ENCODE measurements at regions not wholly inside any gene's neighbourhood (a gene's known extent, or its start where the extent isn't known, plus 50 kb on each side); places are given as distances from the start of the nearest gene placed in this dataset.
"Not testable (repeated sequence)": the region's sequence is repeated elsewhere in the genome, so short reads cannot be mapped to it uniquely, and the experiment has no call there.

GRCh38 chrX:1115411-1115810 is 97.0 kb downstream of the CRLF2 start:
- H3K9me3 ChIP-seq (ENCODE audit: control insufficient read depth, low read length); DNase-seq (ENCODE audit: low read depth); H3K27me3 ChIP-seq (replicated peaks; ENCODE audit: control insufficient read depth, insufficient read depth, low read length); H3K36me3 ChIP-seq (ENCODE audit: control insufficient read depth, insufficient read depth, low read length, severe bottlenecking); H3K9ac ChIP-seq (ENCODE audit: low read length); H3K4me3 ChIP-seq (ENCODE audit: low read length); H3K4me1 ChIP-seq (ENCODE audit: control insufficient read depth, insufficient read depth, low read length): not testable (repeated sequence)

GRCh38 chrX:1112321-1112720 is 100.1 kb downstream of the CRLF2 start:
- Histone ChIP-seq H3K27me3 (replicated peaks; ENCODE audit: control insufficient read depth, insufficient read depth, low read length) (peaks cover 3% of the 10 kb centered on the region), H3K36me3 (ENCODE audit: control insufficient read depth, insufficient read depth, low read length, severe bottlenecking) (no peaks in the 10 kb centered on the region), H3K9ac (ENCODE audit: low read length) (no peak overlapping the region), H3K4me1 (ENCODE audit: control insufficient read depth, insufficient read depth, low read length) (no peaks in the 10 kb centered on the region), H3K4me3 (ENCODE audit: low read length) (no peak overlapping the region), H3K9me3 (ENCODE audit: control insufficient read depth, low read length) (no peaks in the 10 kb centered on the region)
- DNase-seq (ENCODE audit: low read depth) = no peak

GRCh38 chrX:1111601-1112300 is 100.7 kb downstream of the CRLF2 start:
- no peaks in the 10 kb centered on the region for H3K36me3 ChIP-seq (ENCODE audit: control insufficient read depth, insufficient read depth, low read length, severe bottlenecking)
- H3K4me3 ChIP-seq (ENCODE audit: low read length) = no peak overlapping the region
- H3K9me3 ChIP-seq (ENCODE audit: control insufficient read depth, low read length) = no peaks in the 10 kb centered on the region
- H3K9ac ChIP-seq (ENCODE audit: low read length) = no peak overlapping the region
- H3K27me3 ChIP-seq (replicated peaks; ENCODE audit: control insufficient read depth, insufficient read depth, low read length) = peaks cover 3% of the 10 kb centered on the region
- H3K4me1 ChIP-seq (ENCODE audit: control insufficient read depth, insufficient read depth, low read length) = no peaks in the 10 kb centered on the region
- no peak for DNase-seq (ENCODE audit: low read depth)

DNA sequence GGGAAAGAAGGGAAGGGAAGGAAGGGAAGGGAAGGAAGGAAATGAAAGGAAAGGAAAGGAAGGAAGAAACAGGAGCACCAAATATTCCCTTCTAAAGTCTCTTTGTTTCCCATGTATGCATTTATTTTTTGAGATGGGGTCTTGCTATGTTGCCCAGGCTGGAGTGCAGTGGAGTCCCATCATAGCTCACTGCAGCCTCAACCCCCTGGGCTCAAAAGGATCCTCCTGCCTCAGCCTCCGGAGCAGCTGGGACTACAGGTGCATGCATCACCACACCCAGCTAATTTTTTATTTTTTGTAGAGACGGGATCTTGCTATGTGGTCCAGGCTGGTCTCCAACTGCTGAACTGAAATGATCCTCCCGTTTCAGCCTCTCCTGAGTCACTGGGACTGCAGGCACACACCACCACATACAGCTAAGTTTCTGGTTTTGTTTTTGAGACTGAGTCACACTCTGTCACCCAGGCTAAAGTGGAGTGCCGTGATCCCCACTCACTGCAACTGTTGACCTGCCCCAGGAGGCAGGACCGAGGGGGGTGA is 102.8 kb downstream of the CRLF2 start:
- H3K27me3 ChIP-seq (replicated peaks; ENCODE audit: control insufficient read depth, insufficient read depth, low read length) = peaks cover 11% of the 10 kb centered on the region
- H3K9ac ChIP-seq (ENCODE audit: low read length) = no peak overlapping the region
- DNase-seq (ENCODE audit: low read depth) = no peak
- H3K4me1 ChIP-seq (ENCODE audit: control insufficient read depth, insufficient read depth, low read length) = no peaks in the 10 kb centered on the region
- no peaks in the 10 kb centered on the region for H3K36me3 ChIP-seq (ENCODE audit: control insufficient read depth, insufficient read depth, low read length, severe bottlenecking)
- H3K4me3 ChIP-seq (ENCODE audit: low read length) = no peak overlapping the region
- H3K9me3 ChIP-seq (ENCODE audit: control insufficient read depth, low read length) = no peaks in the 10 kb centered on the region

- peaks cover 11% of the 10 kb centered on the region for H3K27me3 ChIP-seq (replicated peaks; ENCODE audit: control insufficient read depth, insufficient read depth, low read length)
- H3K36me3 ChIP-seq (ENCODE audit: control insufficient read depth, insufficient read depth, low read length, severe bottlenecking) = no peaks in the 10 kb centered on the region
- no peaks in the 10 kb centered on the region for H3K4me1 ChIP-seq (ENCODE audit: control insufficient read depth, insufficient read depth, low read length)
- no peaks in the 10 kb centered on the region for H3K9me3 ChIP-seq (ENCODE audit: control insufficient read depth, low read length)
- no peak overlapping the region for H3K9ac ChIP-seq (ENCODE audit: low read length)
- DNase-seq (ENCODE audit: low read depth) = no peak
- no peak overlapping the region for H3K4me3 ChIP-seq (ENCODE audit: low read length)
Measured at GRCh38 chrX:1108501-1109445, 103.7 kb downstream of the CRLF2 start.

GRCh38 chrX:1106478-1107210 is 105.8 kb downstream of the CRLF2 start:
- Histone ChIP-seq H3K36me3 (ENCODE audit: control insufficient read depth, insufficient read depth, low read length, severe bottlenecking) (no peaks in the 10 kb centered on the region), H3K9me3 (ENCODE audit: control insufficient read depth, low read length) (no peaks in the 10 kb centered on the region), H3K9ac (ENCODE audit: low read length) (no peak overlapping the region), H3K27me3 (replicated peaks; ENCODE audit: control insufficient read depth, insufficient read depth, low read length) (peaks cover 11% of the 10 kb centered on the region), H3K4me1 (ENCODE audit: control insufficient read depth, insufficient read depth, low read length) (no peaks in the 10 kb centered on the region), H3K4me3 (ENCODE audit: low read length) (no peak overlapping the region)
- no peak for DNase-seq (ENCODE audit: low read depth)

DNA sequence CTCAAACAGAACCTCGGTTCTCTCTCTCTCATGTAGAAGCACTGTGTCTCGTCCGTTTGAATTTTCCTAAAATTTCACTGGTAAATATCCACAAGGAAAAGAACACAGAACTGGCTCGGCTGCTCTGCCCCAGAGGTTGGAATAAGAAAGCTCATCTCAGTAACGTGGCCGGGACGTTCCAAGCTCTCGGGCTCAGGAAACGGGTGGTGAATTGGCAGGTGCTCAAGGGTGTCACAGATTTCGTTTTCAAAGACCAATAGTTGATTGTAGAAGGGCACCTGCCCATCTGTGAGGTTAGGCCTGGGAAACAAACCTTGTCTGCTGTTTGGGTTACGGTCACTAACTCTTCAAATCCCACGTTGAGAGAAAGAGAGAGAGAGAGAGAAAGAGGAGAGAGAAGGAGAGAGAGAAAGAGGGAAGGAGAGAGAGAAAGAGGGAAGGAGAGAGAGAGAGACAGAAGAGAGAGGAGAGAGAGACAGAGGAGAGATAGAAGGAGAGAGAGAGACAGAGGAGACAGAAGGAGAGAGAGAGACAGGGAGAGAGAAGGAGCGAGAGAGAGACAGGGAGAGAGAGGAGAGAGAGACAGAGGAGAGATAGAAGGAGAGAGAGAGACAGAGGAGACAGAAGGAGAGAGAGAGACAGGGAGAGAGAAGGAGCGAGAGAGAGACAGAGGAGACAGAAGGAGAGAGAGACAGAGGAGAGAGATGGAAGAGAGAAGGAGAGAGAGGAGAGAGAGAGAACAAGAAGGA is 106.6 kb downstream of the CRLF2 start:
- Histone ChIP-seq H3K27me3 (replicated peaks; ENCODE audit: control insufficient read depth, insufficient read depth, low read length) (peaks cover 8% of the 10 kb centered on the region), H3K36me3 (ENCODE audit: control insufficient read depth, insufficient read depth, low read length, severe bottlenecking) (no peaks in the 10 kb centered on the region), H3K4me1 (ENCODE audit: control insufficient read depth, insufficient read depth, low read length) (no peaks in the 10 kb centered on the region), H3K9ac (ENCODE audit: low read length) (no peak overlapping the region), H3K4me3 (ENCODE audit: low read length) (no peak overlapping the region), H3K9me3 (ENCODE audit: control insufficient read depth, low read length) (no peaks in the 10 kb centered on the region)
- DNase-seq (ENCODE audit: low read depth) = no peak

DNA sequence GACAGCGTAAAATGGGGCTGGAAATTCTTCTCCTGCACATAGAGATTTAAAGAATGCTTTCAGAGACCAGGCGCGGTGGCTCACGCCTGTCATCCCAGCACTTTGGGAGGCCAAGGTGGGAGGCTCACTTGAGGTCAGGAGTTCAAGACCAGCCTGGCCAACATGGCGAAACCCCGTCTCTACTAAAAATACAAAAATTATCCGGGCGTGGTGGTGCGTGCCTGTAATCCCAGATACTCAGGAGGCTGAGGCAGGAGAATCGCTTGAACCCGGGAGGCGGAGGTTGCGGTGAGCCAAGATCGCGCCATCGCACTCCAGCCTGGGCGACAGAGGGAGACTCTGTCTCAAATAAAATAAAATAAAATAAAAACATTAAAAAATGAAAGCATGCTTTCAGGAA is 107.4 kb downstream of the CRLF2 start:
- DNase-seq (ENCODE audit: low read depth); H3K9ac ChIP-seq (ENCODE audit: low read length); H3K4me1 ChIP-seq (ENCODE audit: control insufficient read depth, insufficient read depth, low read length); H3K4me3 ChIP-seq (ENCODE audit: low read length); H3K27me3 ChIP-seq (replicated peaks; ENCODE audit: control insufficient read depth, insufficient read depth, low read length); H3K36me3 ChIP-seq (ENCODE audit: control insufficient read depth, insufficient read depth, low read length, severe bottlenecking); H3K9me3 ChIP-seq (ENCODE audit: control insufficient read depth, low read length): not testable (repeated sequence)

- Histone ChIP-seq H3K27me3 (replicated peaks; ENCODE audit: control insufficient read depth, insufficient read depth, low read length) (peaks cover 8% of the 10 kb centered on the region), H3K36me3 (ENCODE audit: control insufficient read depth, insufficient read depth, low read length, severe bottlenecking) (no peaks in the 10 kb centered on the region), H3K9ac (ENCODE audit: low read length) (no peak overlapping the region), H3K4me1 (ENCODE audit: control insufficient read depth, insufficient read depth, low read length) (no peaks in the 10 kb centered on the region), H3K9me3 (ENCODE audit: control insufficient read depth, low read length) (no peaks in the 10 kb centered on the region), H3K4me3 (ENCODE audit: low read length) (no peak overlapping the region)
- no peak for DNase-seq (ENCODE audit: low read depth)
Measured at GRCh38 chrX:1103360-1103759, 109.1 kb downstream of the CRLF2 start.

GRCh38 chrX:1102786-1103185 is 109.7 kb downstream of the CRLF2 start:
- Histone ChIP-seq H3K9ac (ENCODE audit: low read length) (no peak overlapping the region), H3K9me3 (ENCODE audit: control insufficient read depth, low read length) (no peaks in the 10 kb centered on the region), H3K36me3 (ENCODE audit: control insufficient read depth, insufficient read depth, low read length, severe bottlenecking) (no peaks in the 10 kb centered on the region), H3K4me3 (ENCODE audit: low read length) (no peak overlapping the region), H3K4me1 (ENCODE audit: control insufficient read depth, insufficient read depth, low read length) (no peaks in the 10 kb centered on the region), H3K27me3 (replicated peaks; ENCODE audit: control insufficient read depth, insufficient read depth, low read length) (peaks cover 8% of the 10 kb centered on the region)
- no peak for DNase-seq (ENCODE audit: low read depth)
